Stimulated activated CD8-positive, alpha-beta memory T cell treated with anti-CD3 and anti-CD28 coated beads, Interleukin-7, amount 100 ng/mL, for 4 hours (primary cell): ENCODE measurements at regions not wholly inside any gene's neighbourhood (a gene's known extent, or its start where the extent isn't known, plus 50 kb on each side); places are given as distances from the start of the nearest gene placed in this dataset.
"Not testable (repeated sequence)": the region's sequence is repeated elsewhere in the genome, so short reads cannot be mapped to it uniquely, and the experiment has no call there.

Experiments used
- DNase-seq, 2 donors: peaks; one replicate each; pipeline ENCODE4 v3.0.0-alpha.2; 2020; ENCODE audit warnings: low read depth in 2 of 2

GRCh38 chr1:212155219-212155618, 119.7 kb downstream of the DTL start:
- DNase-seq = no peak

GRCh38 chr1:212157252-212157651, 121.7 kb downstream of the DTL start:
- DNase-seq = no peak

GRCh38 chr1:212158912-212159796, 123.6 kb downstream of the DTL start:
- DNase-seq = no peak

GRCh38 chr1:212161231-212161781, 123.9 kb upstream of the PPP2R5A start:
- DNase-seq = no peak

GRCh38 chr1:212162635-212163034, 122.6 kb upstream of the PPP2R5A start:
- DNase-seq = peak in 1 of 2 donors; percentile 2

GRCh38 chr1:212164095-212164872, 120.9 kb upstream of the PPP2R5A start:
- DNase-seq = no peak

- DNase-seq = no peak
Observed at GRCh38 chr1:212166244-212166643, 119.0 kb upstream of the PPP2R5A start.

GRCh38 chr1:212166644-212167043, 118.6 kb upstream of the PPP2R5A start:
- DNase-seq = no peak

- no peak for DNase-seq
Observed at GRCh38 chr1:212167098-212167497, 118.1 kb upstream of the PPP2R5A start.

GRCh38 chr1:212173567-212173966, 111.6 kb upstream of the PPP2R5A start:
- DNase-seq = no peak

GRCh38 chr1:212174295-212174694, 110.9 kb upstream of the PPP2R5A start:
- not testable (repeated sequence) for DNase-seq

- no peak for DNase-seq
Observed at GRCh38 chr1:212177542-212177941, 107.7 kb upstream of the PPP2R5A start.

- DNase-seq = no peak
Observed at GRCh38 chr1:212178851-212179250, 106.4 kb upstream of the PPP2R5A start.

GRCh38 chr1:212179394-212180076, 105.7 kb upstream of the PPP2R5A start:
- DNase-seq = no peak

- DNase-seq = no peak
Observed at GRCh38 chr1:212181015-212181882, 104.0 kb upstream of the PPP2R5A start.

GRCh38 chr1:212182171-212182570, 103.0 kb upstream of the PPP2R5A start:
- no peak for DNase-seq

GRCh38 chr1:212182579-212182978, 102.6 kb upstream of the PPP2R5A start:
- no peak for DNase-seq

GRCh38 chr1:212186427-212187207, 98.6 kb upstream of the PPP2R5A start:
- DNase-seq = no peak

- DNase-seq = no peak
Observed at GRCh38 chr1:212188599-212189351, 96.4 kb upstream of the PPP2R5A start.
